Gastroesophageal sphincter (tissue), 3 donors: ENCODE measurements at regions not wholly inside any gene's neighbourhood (a gene's known extent, or its start where the extent isn't known, plus 50 kb on each side); places are given as distances from the start of the nearest gene placed in this dataset.

Experiments
- CTCF ChIP-seq, 4 experiments: fragments of 200-600 bp in 2 of 4; fragments of 450-650 bp in 2 of 4; sonication (generic) in 1 of 4; IDR thresholded peaks; one replicate each; pipeline ENCODE4 v1.5.1; 2017 to 2019; ENCODE audit warnings: antibody characterized with exemption in 4 of 4, mild to moderate bottlenecking in 2 of 4, moderate library complexity in 2 of 4
- EP300 ChIP-seq: sonication (generic); formaldehyde crosslinking; IDR thresholded peaks from one replicate; pipeline ENCODE4 v1.6.1; 2017; ENCODE audit warnings: antibody characterized with exemption, mild to moderate bottlenecking

GRCh38 chr4:178037459-178038214 is 595.4 kb upstream of the AGA start:
- no peak for TF ChIP-seq CTCF (IDR thresholded peaks at IDR 0.05)
- TF ChIP-seq EP300 = no peak
